Prostate gland (tissue), 2 donors: ENCODE measurements at regions not wholly inside any gene's neighbourhood (a gene's known extent, or its start where the extent isn't known, plus 50 kb on each side); places are given as distances from the start of the nearest gene placed in this dataset.

ENCODE experiments used
- DNase-seq: peaks from one replicate; pipeline ENCODE4 v3.0.0-alpha.2; 2019; ENCODE audit warnings: low spot score
- H3K27ac ChIP-seq, 2 donors: fragments of 200-600 bp; sonication (generic); 2 replicates each; pipeline ENCODE4 v1.5.1; 2017 to 2019
- H3K27me3 ChIP-seq: fragments of 200-600 bp; sonication (generic); replicated peaks from 2 replicates; pipeline ENCODE4 v1.5.1; 2019; ENCODE audit not compliant: insufficient read depth
- H3K36me3 ChIP-seq, 2 donors: fragments of 200-600 bp; sonication (generic); 1 replicate in 1 of 2; 2 replicates in 1 of 2; pipeline versions ENCODE4 v1.5.1 to v1.8.1; 2017 to 2019
- H3K4me1 ChIP-seq: fragments of 200-600 bp; sonication (generic); replicated peaks from 2 replicates; pipeline ENCODE4 v1.5.1; 2019
- H3K4me3 ChIP-seq, 2 donors: fragments of 200-600 bp; sonication (generic); 2 replicates each; pipeline ENCODE4 v1.5.1; 2017 to 2019
- H3K9me3 ChIP-seq: fragments of 200-600 bp; sonication (generic); 2 replicates; pipeline ENCODE4 v1.5.1; 2017
- CTCF ChIP-seq, 4 experiments: fragments of 200-600 bp in 2 of 4; fragments of 450-650 bp in 2 of 4; sonication (generic) in 2 of 4; IDR thresholded peaks; 1 replicate in 3 of 4; 2 replicates in 1 of 4; pipeline ENCODE4 v1.5.1; 2016 to 2019; ENCODE audit warnings: antibody characterized with exemption in 4 of 4, mild to moderate bottlenecking in 2 of 4, moderate library complexity in 2 of 4
- POLR2A ChIP-seq: fragments of 450-650 bp; IDR thresholded peaks from one replicate; pipeline ENCODE4 v1.6.1; 2016; ENCODE audit warnings: antibody characterized with exemption, mild to moderate bottlenecking
- POLR2AphosphoS5 ChIP-seq: sonication (generic); formaldehyde crosslinking; IDR thresholded peaks from one replicate; pipeline ENCODE4 v1.6.1; 2017; ENCODE audit warnings: antibody characterized with exemption
- WGBS: methylation state at CpG from one replicate; pipeline ENCODE4 v1.1.5; 2018; 5-methylcytosine and 5-hydroxymethylcytosine counted together
- intact Hi-C: fragments of 100-400 bp; cut with DNase I; formaldehyde crosslinking; loops from one replicate; pipeline ENCODE4 v1.14.2; 2022

DNA sequence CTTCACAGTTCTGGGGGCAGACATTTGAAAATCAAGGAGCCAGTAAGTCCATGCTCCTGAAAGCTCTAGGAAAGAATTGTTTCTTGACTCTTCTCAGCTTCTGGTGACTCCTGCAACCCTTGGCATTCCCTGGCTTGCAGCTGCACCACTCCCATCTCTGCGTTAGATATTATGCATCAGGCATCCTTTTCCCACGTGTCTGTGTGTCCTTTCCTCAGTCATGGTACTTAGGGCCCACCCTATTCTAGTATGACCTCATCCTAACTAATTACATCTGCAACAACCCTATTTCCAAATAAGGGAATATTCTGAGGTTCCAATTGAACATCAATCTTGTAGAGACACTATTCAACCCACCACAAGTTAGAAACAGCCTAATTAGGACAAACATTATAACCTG, 931.7 kb upstream of the CHAC2 start:
- Histone ChIP-seq H3K27me3 (no peaks in the 10 kb centered on the region), H3K27ac (no peak overlapping the region), H3K4me1 (no peaks in the 10 kb centered on the region), H3K4me3 (no peak overlapping the region), H3K36me3 (no peaks in the 10 kb centered on the region), H3K9me3 (no peaks in the 10 kb centered on the region)
- TF ChIP-seq POLR2AphosphoS5 (no peak), CTCF (IDR thresholded peaks at IDR 0.05) (no peak), POLR2A (no peak)
- WGBS, result 90% methylated on average over 2 of the region's 2 CpGs
- DNase-seq, result no peak
- intact Hi-C loops, result no loop called here

DNA sequence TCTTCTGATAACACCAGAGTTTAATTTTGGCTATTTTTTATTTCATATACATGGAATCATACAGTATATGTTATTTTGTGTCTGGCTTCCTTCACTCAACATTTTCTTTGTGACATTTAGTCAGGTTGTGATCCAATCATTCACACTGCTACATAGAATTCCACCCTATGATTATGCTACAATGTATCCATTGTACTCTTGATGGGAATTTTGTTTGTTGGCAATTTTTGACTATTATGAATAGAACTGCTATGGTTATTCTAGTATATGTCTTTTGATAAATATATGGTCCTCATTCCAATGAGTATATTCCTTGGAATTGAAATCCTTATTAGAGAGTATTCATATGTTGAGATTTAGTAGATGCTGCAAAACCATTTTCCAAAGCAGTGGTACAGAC, 936.4 kb upstream of the CHAC2 start:
- H3K27ac ChIP-seq, result no peak overlapping the region
- no peaks in the 10 kb centered on the region for H3K27me3 ChIP-seq
- no peak for TF ChIP-seq POLR2A
- no peak for TF ChIP-seq CTCF (IDR thresholded peaks at IDR 0.05)
- no peak for TF ChIP-seq POLR2AphosphoS5
- no peak for DNase-seq
- H3K4me1 ChIP-seq, result no peaks in the 10 kb centered on the region
- no peaks in the 10 kb centered on the region for H3K9me3 ChIP-seq
- H3K36me3 ChIP-seq, result no peaks in the 10 kb centered on the region
- intact Hi-C loops, result no loop called here
- H3K4me3 ChIP-seq, result no peak overlapping the region

GRCh38 chr2:52828112-52828511, 939.5 kb upstream of the CHAC2 start:
- intact Hi-C loops, result no loop called here

DNA sequence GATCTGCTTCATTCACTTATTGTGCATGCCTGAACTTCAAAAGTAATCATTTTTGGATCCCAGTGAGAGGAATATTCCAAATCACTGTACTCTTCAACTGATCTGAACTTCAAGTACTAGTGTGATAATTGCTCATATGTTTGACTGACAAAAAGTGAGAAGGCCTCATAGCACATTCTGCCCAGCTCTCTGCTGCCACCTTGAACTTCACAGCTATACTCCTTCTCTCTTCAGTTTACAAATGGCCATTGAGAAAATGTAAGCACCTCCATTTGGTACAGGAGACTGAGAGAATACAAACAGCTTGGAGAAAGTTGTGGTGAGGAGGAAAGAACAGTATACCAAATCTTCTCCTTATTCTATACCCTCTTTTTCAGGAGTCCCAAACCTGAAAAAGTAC, 946.0 kb upstream of the CHAC2 start:
- no peak overlapping the region for H3K27ac ChIP-seq
- H3K4me3 ChIP-seq, result no peak overlapping the region
- H3K27me3 ChIP-seq, result no peaks in the 10 kb centered on the region
- H3K36me3 ChIP-seq, result no peaks in the 10 kb centered on the region
- no peak for DNase-seq
- intact Hi-C loops, result no loop called here
- TF ChIP-seq CTCF (IDR thresholded peaks at IDR 0.05), result no peak
- no peak for TF ChIP-seq POLR2AphosphoS5
- TF ChIP-seq POLR2A, result no peak
- H3K4me1 ChIP-seq, result no peaks in the 10 kb centered on the region
- H3K9me3 ChIP-seq, result no peaks in the 10 kb centered on the region

More at GRCh38 chr2:52828112-52828511, 939.5 kb upstream of the CHAC2 start:
- TF ChIP-seq POLR2AphosphoS5, result no peak
- no peak for TF ChIP-seq POLR2A
- TF ChIP-seq CTCF (IDR thresholded peaks at IDR 0.05), result no peak
- Histone ChIP-seq H3K4me3 (no peak overlapping the region), H3K4me1 (no peaks in the 10 kb centered on the region), H3K9me3 (no peaks in the 10 kb centered on the region), H3K36me3 (no peaks in the 10 kb centered on the region), H3K27me3 (no peaks in the 10 kb centered on the region), H3K27ac (no peak overlapping the region)
- 94% methylated on average over 1 of the region's 1 CpG for WGBS
- DNase-seq, result no peak

- DNase-seq, result no peak
- Histone ChIP-seq H3K27ac (no peak overlapping the region), H3K27me3 (no peaks in the 10 kb centered on the region), H3K9me3 (no peaks in the 10 kb centered on the region), H3K4me3 (no peak overlapping the region), H3K4me1 (no peaks in the 10 kb centered on the region), H3K36me3 (no peaks in the 10 kb centered on the region)
- intact Hi-C loops, result no loop called here
- TF ChIP-seq POLR2AphosphoS5, result no peak
- no peak for TF ChIP-seq POLR2A
- TF ChIP-seq CTCF (IDR thresholded peaks at IDR 0.05), result no peak
Observed at GRCh38 chr2:52818958-52819357, 948.6 kb upstream of the CHAC2 start.
